Activated T-helper 17 cell treated with anti-CD3 and anti-CD28 coated beads, Interleukin-2, amount 50 U/mL, for 72 hours (primary cell): ENCODE measurements at regions not wholly inside any gene's neighbourhood (a gene's known extent, or its start where the extent isn't known, plus 50 kb on each side); places are given as distances from the start of the nearest gene placed in this dataset.
"Not testable (repeated sequence)": the region's sequence is repeated elsewhere in the genome, so short reads cannot be mapped to it uniquely, and the experiment has no call there.

Experiments
- ATAC-seq: fragments of 150-1000 bp; cut with Tn5 transposase; replicated peaks from 2 replicates; pipeline ENCODE4 v1.10.0; 2021; ENCODE audit warnings: mild to moderate bottlenecking, moderate library complexity
- H3K27ac Mint-ChIP-seq: one replicate; pipeline ENCODE4 v1.8.0; 2022; ENCODE audit warnings: mixed read lengths
- H3K27me3 Mint-ChIP-seq: one replicate; pipeline ENCODE4 v1.8.0; 2022; ENCODE audit warnings: mixed read lengths
- H3K36me3 Mint-ChIP-seq: one replicate; pipeline ENCODE4 v1.8.0; 2022; ENCODE audit warnings: low read depth, mild to moderate bottlenecking, mixed read lengths
- H3K4me1 Mint-ChIP-seq: one replicate; pipeline ENCODE4 v1.8.0; 2022; ENCODE audit warnings: mixed read lengths
- H3K4me3 Mint-ChIP-seq: one replicate; pipeline ENCODE4 v1.8.0; 2022; ENCODE audit warnings: mild to moderate bottlenecking, mixed read lengths
- H3K9me3 Mint-ChIP-seq: one replicate; pipeline ENCODE4 v1.8.0; 2022; ENCODE audit warnings: mixed read lengths

GRCh38 chr21:9772348-9772672 lies 749.1 kb upstream of the TPTE start:
- H3K27ac Mint-ChIP-seq = no peak overlapping the region
- no peaks in the 10 kb centered on the region for H3K36me3 Mint-ChIP-seq
- no peaks in the 10 kb centered on the region for H3K4me1 Mint-ChIP-seq
- ATAC-seq = no peak
- H3K4me3 Mint-ChIP-seq = no peak overlapping the region
- peaks cover 20% of the 10 kb centered on the region for H3K9me3 Mint-ChIP-seq
- H3K27me3 Mint-ChIP-seq = no peaks in the 10 kb centered on the region

GRCh38 chr21:9772877-9773420 lies 748.4 kb upstream of the TPTE start:
- H3K9me3 Mint-ChIP-seq = peaks cover 24% of the 10 kb centered on the region
- H3K4me1 Mint-ChIP-seq, H3K4me3 Mint-ChIP-seq, ATAC-seq, H3K36me3 Mint-ChIP-seq, H3K27ac Mint-ChIP-seq, H3K27me3 Mint-ChIP-seq: not testable (repeated sequence)

- H3K27me3 Mint-ChIP-seq = no peaks in the 10 kb centered on the region
- H3K4me1 Mint-ChIP-seq = no peaks in the 10 kb centered on the region
- no peak for ATAC-seq
- no peaks in the 10 kb centered on the region for H3K36me3 Mint-ChIP-seq
- H3K4me3 Mint-ChIP-seq = no peak overlapping the region
- no peak overlapping the region for H3K27ac Mint-ChIP-seq
- H3K9me3 Mint-ChIP-seq = peaks cover 30% of the 10 kb centered on the region
Observed at GRCh38 chr21:9774347-9774746, 747.0 kb upstream of the TPTE start.

- not testable (repeated sequence) for H3K27me3 Mint-ChIP-seq, H3K27ac Mint-ChIP-seq, ATAC-seq, H3K4me3 Mint-ChIP-seq, H3K4me1 Mint-ChIP-seq, H3K36me3 Mint-ChIP-seq
- peaks cover 30% of the 10 kb centered on the region for H3K9me3 Mint-ChIP-seq
Observed at GRCh38 chr21:9774901-9775593, 746.3 kb upstream of the TPTE start.

- not testable (repeated sequence) for H3K36me3 Mint-ChIP-seq, H3K27ac Mint-ChIP-seq, H3K4me3 Mint-ChIP-seq, H3K27me3 Mint-ChIP-seq, ATAC-seq, H3K4me1 Mint-ChIP-seq
- peaks cover 33% of the 10 kb centered on the region for H3K9me3 Mint-ChIP-seq
Observed at GRCh38 chr21:9775877-9776276, 745.5 kb upstream of the TPTE start.

- H3K9me3 Mint-ChIP-seq = peaks cover 33% of the 10 kb centered on the region
- not testable (repeated sequence) for ATAC-seq, H3K27me3 Mint-ChIP-seq, H3K4me3 Mint-ChIP-seq, H3K36me3 Mint-ChIP-seq, H3K4me1 Mint-ChIP-seq, H3K27ac Mint-ChIP-seq
Observed at GRCh38 chr21:9776286-9777020, 744.9 kb upstream of the TPTE start.

GRCh38 chr21:9778541-9778940 lies 742.8 kb upstream of the TPTE start:
- not testable (repeated sequence) for H3K4me1 Mint-ChIP-seq, H3K27me3 Mint-ChIP-seq, ATAC-seq, H3K4me3 Mint-ChIP-seq, H3K27ac Mint-ChIP-seq, H3K36me3 Mint-ChIP-seq
- H3K9me3 Mint-ChIP-seq = peaks cover 46% of the 10 kb centered on the region

- no peaks in the 10 kb centered on the region for H3K36me3 Mint-ChIP-seq
- no peak for ATAC-seq
- H3K4me3 Mint-ChIP-seq = no peak overlapping the region
- no peak overlapping the region for H3K27ac Mint-ChIP-seq
- no peaks in the 10 kb centered on the region for H3K4me1 Mint-ChIP-seq
- H3K9me3 Mint-ChIP-seq = peaks cover 46% of the 10 kb centered on the region
- H3K27me3 Mint-ChIP-seq = no peaks in the 10 kb centered on the region
Observed at GRCh38 chr21:9780441-9780937, 740.9 kb upstream of the TPTE start.

- not testable (repeated sequence) for H3K27ac Mint-ChIP-seq, H3K4me3 Mint-ChIP-seq, ATAC-seq, H3K27me3 Mint-ChIP-seq, H3K36me3 Mint-ChIP-seq, H3K4me1 Mint-ChIP-seq
- peaks cover 42% of the 10 kb centered on the region for H3K9me3 Mint-ChIP-seq
Observed at GRCh38 chr21:9783587-9783986, 737.8 kb upstream of the TPTE start.

- not testable (repeated sequence) for H3K4me3 Mint-ChIP-seq, H3K4me1 Mint-ChIP-seq, H3K27me3 Mint-ChIP-seq, ATAC-seq, H3K36me3 Mint-ChIP-seq, H3K27ac Mint-ChIP-seq
- peaks cover 47% of the 10 kb centered on the region for H3K9me3 Mint-ChIP-seq
Observed at GRCh38 chr21:9784201-9784600, 737.2 kb upstream of the TPTE start.

- H3K36me3 Mint-ChIP-seq, H3K4me3 Mint-ChIP-seq, H3K4me1 Mint-ChIP-seq, H3K27me3 Mint-ChIP-seq, H3K27ac Mint-ChIP-seq, ATAC-seq: not testable (repeated sequence)
- peaks cover 53% of the 10 kb centered on the region for H3K9me3 Mint-ChIP-seq
Observed at GRCh38 chr21:9786092-9786491, 735.3 kb upstream of the TPTE start.

GRCh38 chr21:9788281-9788680 lies 733.1 kb upstream of the TPTE start:
- H3K9me3 Mint-ChIP-seq = peaks cover 45% of the 10 kb centered on the region
- ATAC-seq = not testable (repeated sequence)

GRCh38 chr21:9790354-9790753 lies 731.0 kb upstream of the TPTE start:
- not testable (repeated sequence) for H3K4me3 Mint-ChIP-seq, H3K27ac Mint-ChIP-seq, ATAC-seq, H3K27me3 Mint-ChIP-seq, H3K4me1 Mint-ChIP-seq, H3K36me3 Mint-ChIP-seq
- peaks cover 43% of the 10 kb centered on the region for H3K9me3 Mint-ChIP-seq

More at GRCh38 chr21:9788281-9788680, 733.1 kb upstream of the TPTE start:
- not testable (repeated sequence) for H3K27ac Mint-ChIP-seq, H3K4me3 Mint-ChIP-seq, H3K36me3 Mint-ChIP-seq, H3K4me1 Mint-ChIP-seq, H3K27me3 Mint-ChIP-seq

GRCh38 chr21:9791453-9791852 lies 729.9 kb upstream of the TPTE start:
- H3K4me3 Mint-ChIP-seq, H3K4me1 Mint-ChIP-seq, H3K27ac Mint-ChIP-seq, ATAC-seq, H3K27me3 Mint-ChIP-seq, H3K36me3 Mint-ChIP-seq: not testable (repeated sequence)
- peaks cover 45% of the 10 kb centered on the region for H3K9me3 Mint-ChIP-seq

- not testable (repeated sequence) for H3K4me3 Mint-ChIP-seq, H3K36me3 Mint-ChIP-seq, ATAC-seq, H3K27ac Mint-ChIP-seq, H3K4me1 Mint-ChIP-seq, H3K27me3 Mint-ChIP-seq
- H3K9me3 Mint-ChIP-seq = peaks cover 19% of the 10 kb centered on the region
Observed at GRCh38 chr21:9795291-9795690, 726.1 kb upstream of the TPTE start.
